ENCODE measurements at regions not wholly inside any gene's neighbourhood (a gene's known extent, or its start where the extent isn't known, plus 50 kb on each side); places are given as distances from the start of the nearest gene placed in this dataset.

- no peaks in the 10 kb centered on the region for H3K9me3 Mint-ChIP-seq
- H3K4me3 Mint-ChIP-seq = no peak overlapping the region
- no peaks in the 10 kb centered on the region for H3K27me3 Mint-ChIP-seq
- no peaks in the 10 kb centered on the region for H3K4me1 Mint-ChIP-seq (ENCODE audit: low read depth)
- H3K27ac Mint-ChIP-seq = no peak overlapping the region
- H3K36me3 Mint-ChIP-seq (ENCODE audit: low read depth) = no peaks in the 10 kb centered on the region
- DNase-seq = no peak
Observed at GRCh38 chr5:158618256-158618655, 481.5 kb downstream of the EBF1 start.

- Mint-ChIP-seq H3K27me3 (no peaks in the 10 kb centered on the region), H3K4me1 (ENCODE audit: low read depth) (no peaks in the 10 kb centered on the region), H3K4me3 (no peak overlapping the region), H3K36me3 (ENCODE audit: low read depth) (no peaks in the 10 kb centered on the region), H3K27ac (no peak overlapping the region), H3K9me3 (no peaks in the 10 kb centered on the region)
- no peak for DNase-seq
Observed at GRCh38 chr5:158616707-158617106, 483.0 kb downstream of the EBF1 start.

- Mint-ChIP-seq H3K36me3 (ENCODE audit: low read depth) (no peaks in the 10 kb centered on the region), H3K27me3 (no peaks in the 10 kb centered on the region), H3K27ac (no peak overlapping the region), H3K4me3 (no peak overlapping the region), H3K4me1 (ENCODE audit: low read depth) (no peaks in the 10 kb centered on the region), H3K9me3 (no peaks in the 10 kb centered on the region)
- DNase-seq = no peak
Observed at GRCh38 chr5:158614951-158615350, 484.8 kb downstream of the EBF1 start.

DNA sequence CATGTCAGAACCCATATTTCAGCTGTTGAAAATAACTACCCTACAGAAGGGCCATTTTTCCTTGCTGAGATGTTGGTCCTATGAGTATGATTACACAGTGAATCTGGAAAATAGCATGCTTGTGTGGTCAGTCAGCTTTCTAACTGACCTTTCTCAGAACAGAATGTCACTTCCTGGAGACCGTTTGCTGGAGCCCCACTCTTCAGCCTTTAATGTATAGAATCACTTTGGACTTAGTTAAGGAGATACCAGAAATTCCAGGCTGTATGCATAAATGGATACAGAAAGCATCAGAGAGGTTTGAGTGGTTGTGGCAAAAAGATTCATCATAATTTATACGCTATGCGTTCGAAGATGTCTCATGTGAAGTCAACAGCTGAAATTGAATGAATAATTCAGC lies 488.1 kb downstream of the EBF1 start:
- Mint-ChIP-seq H3K36me3 (ENCODE audit: low read depth) (no peaks in the 10 kb centered on the region), H3K4me3 (no peak overlapping the region), H3K27ac (no peak overlapping the region), H3K27me3 (no peaks in the 10 kb centered on the region), H3K9me3 (no peaks in the 10 kb centered on the region), H3K4me1 (ENCODE audit: low read depth) (no peaks in the 10 kb centered on the region)
- no peak for DNase-seq

GRCh38 chr5:158610051-158610415 lies 489.7 kb downstream of the EBF1 start:
- H3K4me3 Mint-ChIP-seq = no peak overlapping the region
- DNase-seq = no peak
- H3K27ac Mint-ChIP-seq = no peak overlapping the region
- H3K27me3 Mint-ChIP-seq = no peaks in the 10 kb centered on the region
- no peaks in the 10 kb centered on the region for H3K9me3 Mint-ChIP-seq
- no peaks in the 10 kb centered on the region for H3K36me3 Mint-ChIP-seq (ENCODE audit: low read depth)
- no peaks in the 10 kb centered on the region for H3K4me1 Mint-ChIP-seq (ENCODE audit: low read depth)

DNA sequence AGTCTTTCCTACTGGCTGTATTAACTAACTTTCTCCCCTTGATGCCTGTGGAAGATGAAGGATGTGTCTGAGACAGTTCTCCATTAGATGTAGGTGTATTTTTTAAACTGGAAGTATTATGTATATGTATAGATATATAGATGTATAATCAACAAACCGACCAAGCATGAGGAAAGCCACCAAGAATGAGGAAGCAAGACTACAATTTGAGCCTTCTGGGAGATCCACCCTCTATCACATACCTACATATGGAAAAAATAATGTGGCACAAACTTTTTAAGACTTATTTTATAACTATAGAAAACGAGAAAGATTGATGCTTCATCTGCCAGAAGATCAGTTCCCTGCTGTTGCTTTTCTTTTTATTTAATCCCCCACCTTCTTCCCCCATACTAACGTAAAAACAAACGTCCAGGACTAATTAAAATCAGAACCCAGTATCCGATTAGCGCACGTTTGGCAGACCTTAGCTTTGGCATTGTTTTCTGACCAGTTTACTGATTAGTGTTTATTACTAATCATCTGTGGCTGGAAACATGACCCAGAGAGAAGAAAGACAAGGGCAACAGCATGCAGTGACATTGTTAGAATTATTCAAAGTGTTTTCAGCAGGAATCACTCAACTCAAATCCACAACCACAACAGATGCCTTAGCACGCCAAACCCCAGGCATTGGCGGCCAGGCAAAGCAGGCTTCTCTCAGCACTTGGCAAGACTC lies 490.2 kb downstream of the EBF1 start:
- Mint-ChIP-seq H3K4me1 (ENCODE audit: low read depth) (no peaks in the 10 kb centered on the region), H3K27me3 (no peaks in the 10 kb centered on the region), H3K36me3 (ENCODE audit: low read depth) (no peaks in the 10 kb centered on the region), H3K27ac (no peak overlapping the region), H3K4me3 (no peak overlapping the region), H3K9me3 (no peaks in the 10 kb centered on the region)
- no peak for DNase-seq

DNA sequence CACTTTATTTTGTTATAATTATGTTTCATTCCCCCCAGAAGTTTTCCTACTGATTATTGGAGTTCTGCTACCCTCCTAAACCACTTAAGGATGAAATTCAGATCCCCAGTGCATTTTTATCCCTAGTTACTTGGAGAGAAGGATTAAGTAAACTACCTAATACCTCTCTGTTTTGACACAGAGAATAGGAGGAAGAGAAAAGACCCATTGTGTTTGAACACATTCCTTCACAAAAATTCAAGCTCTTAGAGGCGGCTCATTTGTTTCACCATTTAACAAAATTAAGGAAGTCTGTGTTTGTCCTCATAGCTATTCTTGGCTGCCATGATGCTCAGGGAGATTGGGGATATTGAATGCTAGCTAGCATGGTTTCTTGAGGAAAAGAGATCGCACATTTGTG lies 492.6 kb downstream of the EBF1 start:
- H3K27ac Mint-ChIP-seq = no peak overlapping the region
- DNase-seq = no peak
- no peaks in the 10 kb centered on the region for H3K4me1 Mint-ChIP-seq (ENCODE audit: low read depth)
- no peaks in the 10 kb centered on the region for H3K36me3 Mint-ChIP-seq (ENCODE audit: low read depth)
- no peaks in the 10 kb centered on the region for H3K27me3 Mint-ChIP-seq
- no peak overlapping the region for H3K4me3 Mint-ChIP-seq
- no peaks in the 10 kb centered on the region for H3K9me3 Mint-ChIP-seq

DNA sequence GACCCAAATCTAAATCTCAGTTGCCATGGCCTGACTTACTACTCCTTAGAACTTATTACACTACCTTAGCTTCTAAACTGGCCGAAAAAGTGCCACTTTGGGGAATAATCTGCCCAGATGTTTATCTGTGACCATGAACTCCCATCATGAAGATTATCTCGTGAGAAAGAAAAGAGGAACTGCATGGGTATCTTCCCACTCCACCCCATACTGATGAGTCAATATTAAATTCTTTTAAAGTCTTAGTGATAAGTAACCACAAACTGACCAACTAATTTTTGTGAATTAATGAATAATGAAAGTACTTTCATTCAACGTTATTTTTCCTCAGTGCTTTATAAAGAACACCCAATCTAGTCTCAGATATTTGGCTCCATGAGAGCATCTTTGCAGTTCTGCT lies 493.5 kb downstream of the EBF1 start:
- H3K4me1 Mint-ChIP-seq (ENCODE audit: low read depth) = no peaks in the 10 kb centered on the region
- no peaks in the 10 kb centered on the region for H3K36me3 Mint-ChIP-seq (ENCODE audit: low read depth)
- no peaks in the 10 kb centered on the region for H3K27me3 Mint-ChIP-seq
- H3K27ac Mint-ChIP-seq = no peak overlapping the region
- no peaks in the 10 kb centered on the region for H3K9me3 Mint-ChIP-seq
- no peak overlapping the region for H3K4me3 Mint-ChIP-seq
- no peak for DNase-seq

DNA sequence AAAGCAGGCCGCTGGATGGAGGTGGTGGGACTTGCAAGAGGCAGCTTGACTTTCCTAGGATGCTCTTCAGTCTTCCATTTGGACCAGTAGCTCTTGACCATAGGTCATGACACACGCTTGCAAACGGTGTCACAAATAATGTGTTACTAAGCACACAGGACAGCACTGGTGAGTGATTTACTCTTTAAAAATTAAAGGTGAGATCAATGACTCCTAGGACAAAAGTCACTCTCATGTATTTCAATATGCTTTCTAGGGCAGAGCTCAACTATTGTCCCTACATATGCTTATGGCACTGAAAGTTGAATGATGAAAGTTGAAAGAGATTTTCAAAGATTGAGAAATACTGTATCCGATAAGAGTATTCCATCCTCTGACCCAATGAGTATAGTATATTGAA lies 496.7 kb downstream of the EBF1 start:
- no peaks in the 10 kb centered on the region for H3K36me3 Mint-ChIP-seq (ENCODE audit: low read depth)
- H3K4me3 Mint-ChIP-seq = no peak overlapping the region
- no peaks in the 10 kb centered on the region for H3K9me3 Mint-ChIP-seq
- H3K27me3 Mint-ChIP-seq = no peaks in the 10 kb centered on the region
- no peaks in the 10 kb centered on the region for H3K4me1 Mint-ChIP-seq (ENCODE audit: low read depth)
- DNase-seq = no peak
- H3K27ac Mint-ChIP-seq = no peak overlapping the region

DNA sequence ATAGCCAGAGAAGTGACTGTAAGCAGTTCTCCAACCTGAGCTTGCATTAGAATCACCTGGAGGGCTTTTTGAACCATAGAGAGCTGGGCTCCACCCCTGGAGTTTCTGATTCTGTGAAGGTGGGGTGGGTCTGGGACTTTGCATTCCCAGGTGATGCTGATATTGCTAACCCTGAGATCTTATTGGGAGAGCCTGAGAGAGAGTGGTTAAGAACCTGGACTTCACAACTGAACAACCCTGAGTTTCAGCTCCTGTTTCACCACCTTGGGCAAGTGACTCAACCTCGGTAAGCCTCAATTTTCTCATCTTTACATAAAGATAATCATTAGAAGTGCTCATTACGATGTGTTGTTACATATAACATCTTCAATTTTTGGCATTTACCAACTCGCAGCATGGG lies 498.6 kb downstream of the EBF1 start:
- Mint-ChIP-seq H3K36me3 (ENCODE audit: low read depth) (no peaks in the 10 kb centered on the region), H3K4me1 (ENCODE audit: low read depth) (no peaks in the 10 kb centered on the region), H3K9me3 (no peaks in the 10 kb centered on the region), H3K27ac (no peak overlapping the region), H3K27me3 (no peaks in the 10 kb centered on the region), H3K4me3 (no peak overlapping the region)
- no peak for DNase-seq

GRCh38 chr5:158600679-158601078 lies 499.0 kb downstream of the EBF1 start:
- H3K4me3 Mint-ChIP-seq = no peak overlapping the region
- no peaks in the 10 kb centered on the region for H3K9me3 Mint-ChIP-seq
- no peaks in the 10 kb centered on the region for H3K36me3 Mint-ChIP-seq (ENCODE audit: low read depth)
- no peak for DNase-seq
- H3K27ac Mint-ChIP-seq = no peak overlapping the region
- no peaks in the 10 kb centered on the region for H3K27me3 Mint-ChIP-seq
- no peaks in the 10 kb centered on the region for H3K4me1 Mint-ChIP-seq (ENCODE audit: low read depth)

GRCh38 chr5:158599157-158599556 lies 500.6 kb downstream of the EBF1 start:
- no peaks in the 10 kb centered on the region for H3K36me3 Mint-ChIP-seq (ENCODE audit: low read depth)
- H3K27me3 Mint-ChIP-seq = no peaks in the 10 kb centered on the region
- no peak for DNase-seq
- no peak overlapping the region for H3K4me3 Mint-ChIP-seq
- no peak overlapping the region for H3K27ac Mint-ChIP-seq
- no peaks in the 10 kb centered on the region for H3K4me1 Mint-ChIP-seq (ENCODE audit: low read depth)
- H3K9me3 Mint-ChIP-seq = no peaks in the 10 kb centered on the region

- no peaks in the 10 kb centered on the region for H3K9me3 Mint-ChIP-seq
- H3K27ac Mint-ChIP-seq = no peak overlapping the region
- no peaks in the 10 kb centered on the region for H3K27me3 Mint-ChIP-seq
- no peak for DNase-seq
- H3K4me1 Mint-ChIP-seq (ENCODE audit: low read depth) = no peaks in the 10 kb centered on the region
- no peak overlapping the region for H3K4me3 Mint-ChIP-seq
- H3K36me3 Mint-ChIP-seq (ENCODE audit: low read depth) = no peaks in the 10 kb centered on the region
Observed at GRCh38 chr5:158594595-158595242, 505.0 kb downstream of the EBF1 start.

- no peaks in the 10 kb centered on the region for H3K9me3 Mint-ChIP-seq
- H3K4me1 Mint-ChIP-seq (ENCODE audit: low read depth) = no peaks in the 10 kb centered on the region
- no peak overlapping the region for H3K27ac Mint-ChIP-seq
Observed at GRCh38 chr5:158593925-158594324, 505.8 kb downstream of the EBF1 start.

GRCh38 chr5:158591301-158591863 lies 508.3 kb downstream of the EBF1 start:
- Mint-ChIP-seq H3K4me1 (ENCODE audit: low read depth) (no peaks in the 10 kb centered on the region), H3K4me3 (no peak overlapping the region), H3K27ac (no peak overlapping the region), H3K36me3 (ENCODE audit: low read depth) (no peaks in the 10 kb centered on the region), H3K9me3 (peaks cover under 1% of the 10 kb centered on the region), H3K27me3 (no peaks in the 10 kb centered on the region)
- no peak for DNase-seq

More at GRCh38 chr5:158593925-158594324, 505.8 kb downstream of the EBF1 start:
- no peaks in the 10 kb centered on the region for H3K27me3 Mint-ChIP-seq
- no peaks in the 10 kb centered on the region for H3K36me3 Mint-ChIP-seq (ENCODE audit: low read depth)
- DNase-seq = no peak
- H3K4me3 Mint-ChIP-seq = no peak overlapping the region
